Transverse colon (tissue), 4 donors: ENCODE measurements at regions not wholly inside any gene's neighbourhood (a gene's known extent, or its start where the extent isn't known, plus 50 kb on each side); places are given as distances from the start of the nearest gene placed in this dataset.

Experiments
- DNase-seq: peaks from one replicate; pipeline ENCODE4 v3.0.0-alpha.2; 2019
- H3K27ac ChIP-seq, 4 donors: fragments of 200-600 bp; sonication (generic); 2 replicates each; pipeline ENCODE4 v1.5.1; 2016 to 2018; ENCODE audit warnings: inconsistent platforms in 4 of 4
- H3K27me3 ChIP-seq: fragments of 200-600 bp; sonication (generic); 2 replicates; pipeline ENCODE4 v1.5.1; 2017; ENCODE audit warnings: inconsistent platforms
- H3K36me3 ChIP-seq, 4 donors: fragments of 200-600 bp; sonication (generic); 2 replicates each; pipeline ENCODE4 v1.5.1; 2017 to 2019; ENCODE audit warnings: inconsistent platforms in 4 of 4
- H3K4me1 ChIP-seq, 4 donors: fragments of 200-600 bp; sonication (generic); 2 replicates each; pipeline ENCODE4 v1.5.1; 2017 to 2020; ENCODE audit warnings: inconsistent platforms in 4 of 4
- H3K4me3 ChIP-seq, 4 donors: fragments of 200-600 bp; sonication (generic); 1 replicate in 1 of 4; 2 replicates in 3 of 4; pipeline versions ENCODE4 v1.5.1 to v1.6.1; 2017 to 2019; ENCODE audit warnings: inconsistent platforms in 4 of 4
- H3K9me3 ChIP-seq, 2 donors: fragments of 200-600 bp; sonication (generic); 2 replicates each; pipeline ENCODE4 v1.5.1; 2017 to 2019; ENCODE audit warnings: inconsistent platforms in 2 of 2
- EP300 ChIP-seq: sonication (generic); formaldehyde crosslinking; IDR thresholded peaks from one replicate; pipeline ENCODE4 v1.6.1; 2017; ENCODE audit warnings: antibody characterized with exemption, low read depth
- POLR2A ChIP-seq: fragments of 450-650 bp; IDR thresholded peaks from one replicate; pipeline ENCODE4 v1.6.1; 2016; ENCODE audit warnings: antibody characterized with exemption, mild to moderate bottlenecking, moderate library complexity
- POLR2AphosphoS5 ChIP-seq, 3 donors: sonication (generic); formaldehyde crosslinking; IDR thresholded peaks; one replicate each; pipeline ENCODE4 v1.6.1; 2016; ENCODE audit warnings: antibody characterized with exemption in 3 of 3
- WGBS, 2 donors: methylation state at CpG; one replicate each; pipeline ENCODE4 v1.1.5; 2018; ENCODE audit warnings: low coverage in 1 of 2; 5-methylcytosine and 5-hydroxymethylcytosine counted together
- in situ Hi-C, 4 donors: fragments of 200-750 bp; cut with MboI; loops; one replicate each; pipeline versions ENCODE4 v1.15.0 to v1.15.1; 2017; ENCODE audit warnings: low sequenced_read_pairs in 3 of 4, low pct_ligation_motif_present in 1 of 4, low pct_unique_long_range_greater_than_20kb in 1 of 4
- intact Hi-C: fragments of 100-400 bp; cut with DNase I; formaldehyde crosslinking; loops from one replicate; pipeline ENCODE4 v1.15.1; 2023; ENCODE audit warnings: low total_unique reads
- TF ChIP-seq, protein P1 (sequence below), 5 experiments: fragments of 200-600 bp in 3 of 5; fragments of 450-650 bp in 2 of 5; sonication (generic) in 3 of 5; IDR thresholded peaks; 1 replicate in 2 of 5; 2 replicates in 3 of 5; pipeline ENCODE4 v1.5.1; 2016 to 2017; ENCODE audit warnings: antibody characterized with exemption in 5 of 5, inconsistent platforms in 3 of 5, mild to moderate bottlenecking in 2 of 5, moderate library complexity in 1 of 5

DNA sequence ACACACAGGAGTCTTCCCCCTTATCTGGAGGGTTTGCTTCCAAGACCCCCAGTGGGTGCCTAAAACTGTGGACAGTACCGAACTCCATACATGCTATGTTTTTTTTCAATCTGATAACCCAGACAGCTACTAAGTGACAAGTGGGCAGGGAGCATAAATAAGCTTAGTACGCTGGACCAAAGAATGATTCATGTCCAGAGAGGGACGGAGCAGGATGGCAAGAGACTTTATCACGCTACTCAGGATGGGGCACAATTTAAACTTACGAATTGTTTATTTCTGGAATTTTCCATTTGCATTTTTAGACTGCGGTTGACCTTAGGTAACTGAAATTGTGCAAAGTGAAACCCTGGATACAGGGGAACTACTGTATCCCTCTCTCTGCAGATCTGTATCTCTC lies 410.0 kb upstream of the MKI67 start:
- no peak for TF ChIP-seq EP300
- TF ChIP-seq POLR2AphosphoS5 (IDR thresholded peaks at IDR 0.05) = no peak
- intact Hi-C loops = loop anchor here (10.0 kb wide), 1 partner anchor 1381 kb away; no protein-coding TSS in a partner anchor
- Histone ChIP-seq H3K4me1 (peaks cover 0 to 13% (median 5%) of the 10 kb centered on the region in 4 donors), H3K9me3 (no peaks in the 10 kb centered on the region), H3K27me3 (peaks cover 69% of the 10 kb centered on the region), H3K27ac (no peak overlapping the region), H3K4me3 (no peak overlapping the region), H3K36me3 (no peaks in the 10 kb centered on the region)
- in situ Hi-C loops = no loop called here
- 62 to 77% methylated on average over 6 of the region's 6 CpGs for WGBS, 2 donors
- DNase-seq = no peak

DNA sequence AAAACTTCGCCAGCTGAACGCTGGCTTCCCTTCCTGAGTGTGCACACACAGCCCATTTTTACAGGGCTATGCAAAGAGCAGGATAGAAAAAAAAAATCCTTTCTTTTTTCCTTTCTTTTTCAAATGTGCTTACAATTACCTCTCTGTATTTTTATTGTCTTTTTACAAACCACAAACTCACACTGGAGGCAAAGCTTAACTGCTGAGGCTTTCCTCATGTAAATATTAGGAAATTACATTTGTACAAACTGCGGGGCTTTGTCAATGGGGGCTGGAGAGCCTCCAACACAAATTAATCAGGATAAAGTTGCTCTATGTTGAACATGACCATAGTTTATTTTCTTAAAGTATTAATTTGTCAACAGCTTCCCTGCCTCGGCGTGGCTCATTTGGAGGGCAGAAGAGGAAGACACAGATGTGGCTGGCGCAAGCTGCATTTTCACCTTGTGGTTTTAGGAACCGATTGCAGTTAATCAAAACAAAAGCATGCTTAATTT lies 411.7 kb upstream of the MKI67 start:
- H3K4me1 ChIP-seq = peaks cover 0 to 16% (median 10%) of the 10 kb centered on the region in 4 donors
- TF ChIP-seq POLR2AphosphoS5 (IDR thresholded peaks at IDR 0.05) (no peak), EP300 (no peak), POLR2A (no peak)
- TF ChIP-seq, protein P1, sequence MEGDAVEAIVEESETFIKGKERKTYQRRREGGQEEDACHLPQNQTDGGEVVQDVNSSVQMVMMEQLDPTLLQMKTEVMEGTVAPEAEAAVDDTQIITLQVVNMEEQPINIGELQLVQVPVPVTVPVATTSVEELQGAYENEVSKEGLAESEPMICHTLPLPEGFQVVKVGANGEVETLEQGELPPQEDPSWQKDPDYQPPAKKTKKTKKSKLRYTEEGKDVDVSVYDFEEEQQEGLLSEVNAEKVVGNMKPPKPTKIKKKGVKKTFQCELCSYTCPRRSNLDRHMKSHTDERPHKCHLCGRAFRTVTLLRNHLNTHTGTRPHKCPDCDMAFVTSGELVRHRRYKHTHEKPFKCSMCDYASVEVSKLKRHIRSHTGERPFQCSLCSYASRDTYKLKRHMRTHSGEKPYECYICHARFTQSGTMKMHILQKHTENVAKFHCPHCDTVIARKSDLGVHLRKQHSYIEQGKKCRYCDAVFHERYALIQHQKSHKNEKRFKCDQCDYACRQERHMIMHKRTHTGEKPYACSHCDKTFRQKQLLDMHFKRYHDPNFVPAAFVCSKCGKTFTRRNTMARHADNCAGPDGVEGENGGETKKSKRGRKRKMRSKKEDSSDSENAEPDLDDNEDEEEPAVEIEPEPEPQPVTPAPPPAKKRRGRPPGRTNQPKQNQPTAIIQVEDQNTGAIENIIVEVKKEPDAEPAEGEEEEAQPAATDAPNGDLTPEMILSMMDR (IDR thresholded peaks at IDR 0.05) = no peak
- WGBS, 2 donors = 26 to 31% methylated on average over 7 of the region's 7 CpGs
- peaks cover 72% of the 10 kb centered on the region for H3K27me3 ChIP-seq
- intact Hi-C loops = loop anchor here (10.0 kb wide), 1 partner anchor 1383 kb away; no protein-coding TSS in a partner anchor
- no peaks in the 10 kb centered on the region for H3K9me3 ChIP-seq
- no peaks in the 10 kb centered on the region for H3K36me3 ChIP-seq
- no peak overlapping the region for H3K27ac ChIP-seq
- in situ Hi-C loops = no loop called here
- DNase-seq = no peak
- H3K4me3 ChIP-seq = no peak overlapping the region

DNA sequence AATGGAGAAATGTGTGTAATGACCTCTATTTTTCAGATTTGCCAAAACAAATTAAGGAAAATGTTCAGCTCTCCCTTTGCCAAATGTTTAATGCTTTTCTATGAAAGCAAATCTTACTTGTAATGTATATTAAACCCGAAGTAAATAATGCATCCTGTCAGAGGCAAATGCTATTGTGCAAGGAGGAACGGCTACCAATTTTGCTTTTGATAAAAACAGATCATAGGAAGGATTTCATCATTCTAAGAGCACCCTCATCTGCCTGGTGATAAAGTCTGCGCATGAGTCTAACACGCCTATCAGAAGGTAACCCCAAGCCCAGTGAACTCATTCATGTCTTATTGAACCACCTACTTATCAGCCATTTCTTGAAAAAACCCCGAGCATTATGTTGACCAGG lies 412.4 kb upstream of the MKI67 start:
- Histone ChIP-seq H3K36me3 (no peaks in the 10 kb centered on the region), H3K27ac (no peak overlapping the region), H3K27me3 (peaks cover 72% of the 10 kb centered on the region), H3K4me3 (no peak overlapping the region), H3K9me3 (no peaks in the 10 kb centered on the region), H3K4me1 (peaks cover 0 to 16% (median 10%) of the 10 kb centered on the region in 4 donors)
- intact Hi-C loops = loop anchor here (10.0 kb wide), 1 partner anchor 1384 kb away; no protein-coding TSS in a partner anchor
- WGBS, 2 donors = 53 to 76% methylated on average over 3 to 5 of the region's 5 CpGs
- in situ Hi-C loops = no loop called here
- TF ChIP-seq, protein P1 (IDR thresholded peaks at IDR 0.05) = no peak
- TF ChIP-seq POLR2A = no peak
- TF ChIP-seq POLR2AphosphoS5 (IDR thresholded peaks at IDR 0.05) = no peak
- TF ChIP-seq EP300 = no peak
- DNase-seq = no peak

DNA sequence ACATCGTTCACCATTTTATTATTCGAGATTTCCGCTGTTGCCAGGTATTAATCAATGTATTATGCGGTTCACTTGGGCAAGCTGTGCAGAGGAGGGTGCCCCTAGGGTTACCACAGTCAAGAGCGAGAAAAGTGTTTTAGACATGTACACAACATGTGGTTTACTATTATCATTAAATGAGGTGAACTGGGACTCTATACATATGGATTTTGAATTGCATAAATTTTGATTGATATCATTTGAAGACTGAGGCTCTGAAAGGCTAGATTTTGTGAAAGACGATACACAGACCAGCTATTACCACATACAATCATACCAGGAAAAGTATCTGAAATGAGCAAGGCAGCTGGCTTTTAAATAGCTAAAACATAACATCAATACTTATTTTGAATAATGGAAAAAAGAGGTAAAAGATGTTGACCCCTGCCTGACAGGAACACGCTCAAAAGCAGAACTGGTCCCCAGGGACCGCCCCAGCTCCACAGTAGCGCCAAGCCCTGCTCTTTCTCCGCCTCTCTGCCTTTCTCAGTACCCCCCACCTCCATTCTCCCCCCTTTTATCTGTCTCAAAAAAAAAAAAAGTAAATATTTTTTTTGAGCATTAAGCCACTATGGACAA lies 413.4 kb upstream of the MKI67 start:
- H3K4me3 ChIP-seq = no peak overlapping the region
- H3K9me3 ChIP-seq = no peaks in the 10 kb centered on the region
- intact Hi-C loops (loop anchor here (10.0 kb wide), 1 partner anchor 1385 kb away; no protein-coding TSS in a partner anchor), in situ Hi-C loops (no loop called here)
- H3K27me3 ChIP-seq = peaks cover 69% of the 10 kb centered on the region
- no peak for TF ChIP-seq POLR2AphosphoS5 (IDR thresholded peaks at IDR 0.05)
- no peak for TF ChIP-seq POLR2A
- TF ChIP-seq, protein P1 (IDR thresholded peaks at IDR 0.05) = no peak
- TF ChIP-seq EP300 = no peak
- peaks cover 0 to 16% (median 10%) of the 10 kb centered on the region in 4 donors for H3K4me1 ChIP-seq
- WGBS, 2 donors = 74 to 78% methylated on average over 10 of the region's 10 CpGs
- no peaks in the 10 kb centered on the region for H3K36me3 ChIP-seq
- no peak overlapping the region for H3K27ac ChIP-seq
- DNase-seq = no peak
